ENCODE measurements at regions not wholly inside any gene's neighbourhood (a gene's known extent, or its start where the extent isn't known, plus 50 kb on each side); places are given as distances from the start of the nearest gene placed in this dataset.

DNA sequence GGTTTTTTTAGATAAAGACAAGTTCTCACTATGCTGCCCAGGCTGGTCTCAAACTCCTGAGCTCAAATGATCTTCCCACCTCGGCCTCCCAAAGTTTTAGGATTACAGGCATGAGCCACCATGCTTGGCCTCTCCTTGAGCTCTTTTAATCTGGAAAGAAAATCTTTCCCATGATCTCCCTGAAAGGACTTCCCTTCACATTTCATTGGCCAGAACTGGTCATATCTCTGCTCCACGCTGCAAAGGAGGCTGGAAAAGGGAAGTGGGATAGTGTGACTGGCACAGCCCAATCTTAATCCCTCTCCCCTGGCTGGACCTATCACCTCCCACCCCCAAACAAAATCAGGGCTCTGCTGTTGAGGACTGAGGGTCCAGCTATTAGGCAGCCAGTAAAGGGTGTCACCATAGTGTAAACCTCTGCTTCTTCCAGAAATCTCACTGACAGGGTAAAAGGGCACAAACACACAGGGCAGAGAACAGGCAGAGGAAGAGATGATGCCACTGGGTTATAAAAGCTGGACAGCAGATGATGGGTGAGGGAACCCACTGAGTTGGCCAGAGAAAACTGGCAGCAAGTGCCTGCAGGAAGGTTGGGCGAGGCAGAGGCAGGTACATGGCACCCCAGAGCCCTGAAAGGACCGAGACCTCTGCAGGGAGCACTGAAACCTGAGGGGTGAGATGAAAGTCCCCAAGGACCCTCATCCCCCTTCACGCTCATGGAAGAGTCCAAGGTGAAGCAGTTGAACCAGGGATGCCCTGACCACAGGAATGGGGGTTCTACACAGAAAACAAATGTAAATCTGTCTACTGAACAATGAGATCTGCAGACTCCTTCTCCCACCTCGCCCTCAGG lies 83.1 kb upstream of the PTPN1 start:
- DNase-seq (ENCODE audit: low read depth): no peak

- DNase-seq (ENCODE audit: low read depth): no peak
Observed at GRCh38 chr20:50427719-50428083, 82.5 kb upstream of the PTPN1 start.

GRCh38 chr20:50428097-50428828 lies 81.9 kb upstream of the PTPN1 start:
- DNase-seq (ENCODE audit: low read depth): no peak

- no peak for DNase-seq (ENCODE audit: low read depth)
Observed at GRCh38 chr20:50429412-50429811, 80.8 kb upstream of the PTPN1 start.

DNA sequence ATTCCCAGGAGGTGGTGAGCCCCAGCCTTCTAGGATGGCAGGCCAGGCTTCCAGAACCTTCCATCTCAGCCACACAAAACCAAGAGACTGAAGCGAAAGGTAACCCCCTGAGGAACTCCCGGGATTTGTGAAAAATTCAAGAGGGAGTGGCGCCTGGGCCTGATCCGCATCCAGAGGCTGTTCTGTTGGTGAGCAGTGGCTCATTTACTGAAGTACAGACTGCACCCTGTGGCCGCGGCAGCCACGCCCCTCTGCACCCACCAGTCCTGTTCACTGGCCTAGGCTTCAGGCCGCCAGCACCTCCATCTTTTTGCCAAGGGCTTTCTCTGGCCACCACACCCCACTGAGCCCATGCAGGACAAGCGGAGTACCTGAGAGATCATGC lies 79.1 kb upstream of the PTPN1 start:
- DNase-seq (ENCODE audit: low read depth): no peak

GRCh38 chr20:50433001-50433761 lies 77.0 kb upstream of the PTPN1 start:
- no peak for DNase-seq (ENCODE audit: low read depth)

DNA sequence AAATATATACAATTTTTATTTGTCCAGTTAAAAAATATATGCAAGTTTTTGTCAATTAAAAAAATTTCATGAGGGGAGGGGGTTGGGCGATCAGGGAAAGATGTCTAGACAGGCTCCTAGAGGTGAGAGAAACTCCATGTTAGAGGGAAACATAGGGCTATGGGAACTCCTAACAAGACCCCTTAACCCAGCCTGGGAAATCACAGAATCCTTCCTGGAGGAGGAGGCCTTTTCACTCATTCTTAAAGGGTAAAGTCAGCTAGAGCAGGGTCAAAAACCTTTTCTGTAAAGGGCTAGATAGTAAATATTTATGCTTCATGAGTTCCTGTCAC lies 75.9 kb upstream of the PTPN1 start:
- no peak for DNase-seq (ENCODE audit: low read depth)

GRCh38 chr20:50434653-50435396 lies 75.4 kb upstream of the PTPN1 start:
- no peak for DNase-seq (ENCODE audit: low read depth)

DNA sequence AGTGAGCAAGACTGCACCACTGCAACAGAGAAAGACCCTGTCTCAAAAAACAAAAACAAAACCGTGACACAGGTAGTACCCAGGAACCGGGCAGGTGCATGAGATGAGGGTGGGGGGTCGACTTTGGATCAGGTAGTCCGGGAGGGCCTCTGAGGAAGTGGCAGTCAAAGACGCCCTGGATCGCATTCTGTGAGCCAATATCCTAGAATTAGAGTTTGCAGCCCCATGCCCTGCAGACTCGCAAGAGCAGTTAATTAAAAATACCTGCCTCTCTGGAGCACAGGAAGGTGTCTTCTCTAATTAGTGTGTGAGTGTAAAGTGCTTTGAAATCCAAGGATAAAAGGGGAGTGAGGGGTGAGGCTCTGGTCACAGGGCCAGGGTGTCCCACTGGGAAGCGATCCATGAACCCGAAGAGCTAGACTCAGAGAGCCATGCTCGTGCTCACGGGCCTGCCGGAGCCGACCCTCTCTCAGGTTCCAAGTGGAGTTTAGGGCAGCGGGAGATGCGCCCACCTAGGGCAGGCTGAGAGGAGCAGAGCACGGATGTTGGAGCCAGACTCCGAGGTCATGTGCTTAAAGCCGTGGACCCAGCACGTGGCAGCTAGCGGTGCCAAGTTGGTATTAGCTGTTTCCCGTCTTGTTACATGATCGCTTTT lies 74.7 kb upstream of the PTPN1 start:
- no peak for DNase-seq (ENCODE audit: low read depth)

GRCh38 chr20:50436052-50436656 lies 74.0 kb upstream of the PTPN1 start:
- DNase-seq (ENCODE audit: low read depth): no peak

GRCh38 chr20:50436696-50437095 lies 73.5 kb upstream of the PTPN1 start:
- no peak for DNase-seq (ENCODE audit: low read depth)

DNA sequence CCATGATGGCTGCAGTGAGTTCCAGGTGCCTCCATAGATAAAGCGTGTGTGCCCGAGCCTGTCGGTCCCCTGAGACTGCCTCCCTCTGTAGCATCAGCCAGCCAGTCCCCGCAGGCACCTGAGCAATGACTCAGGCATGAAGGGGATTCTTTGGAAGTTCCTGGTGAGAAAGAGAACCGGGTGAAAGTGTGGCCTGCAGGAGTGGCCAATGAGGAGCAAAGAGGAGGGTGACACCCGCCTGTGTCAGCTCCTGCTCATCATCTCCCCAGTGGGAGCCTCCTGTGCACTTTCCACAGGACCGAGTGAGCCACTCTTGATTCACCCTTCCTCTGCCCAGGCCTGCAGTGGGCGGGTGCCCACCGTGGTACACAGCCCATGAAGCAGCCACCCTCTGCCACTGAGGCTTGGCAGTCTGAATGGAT lies 71.2 kb upstream of the PTPN1 start:
- DNase-seq (ENCODE audit: low read depth): no peak

DNA sequence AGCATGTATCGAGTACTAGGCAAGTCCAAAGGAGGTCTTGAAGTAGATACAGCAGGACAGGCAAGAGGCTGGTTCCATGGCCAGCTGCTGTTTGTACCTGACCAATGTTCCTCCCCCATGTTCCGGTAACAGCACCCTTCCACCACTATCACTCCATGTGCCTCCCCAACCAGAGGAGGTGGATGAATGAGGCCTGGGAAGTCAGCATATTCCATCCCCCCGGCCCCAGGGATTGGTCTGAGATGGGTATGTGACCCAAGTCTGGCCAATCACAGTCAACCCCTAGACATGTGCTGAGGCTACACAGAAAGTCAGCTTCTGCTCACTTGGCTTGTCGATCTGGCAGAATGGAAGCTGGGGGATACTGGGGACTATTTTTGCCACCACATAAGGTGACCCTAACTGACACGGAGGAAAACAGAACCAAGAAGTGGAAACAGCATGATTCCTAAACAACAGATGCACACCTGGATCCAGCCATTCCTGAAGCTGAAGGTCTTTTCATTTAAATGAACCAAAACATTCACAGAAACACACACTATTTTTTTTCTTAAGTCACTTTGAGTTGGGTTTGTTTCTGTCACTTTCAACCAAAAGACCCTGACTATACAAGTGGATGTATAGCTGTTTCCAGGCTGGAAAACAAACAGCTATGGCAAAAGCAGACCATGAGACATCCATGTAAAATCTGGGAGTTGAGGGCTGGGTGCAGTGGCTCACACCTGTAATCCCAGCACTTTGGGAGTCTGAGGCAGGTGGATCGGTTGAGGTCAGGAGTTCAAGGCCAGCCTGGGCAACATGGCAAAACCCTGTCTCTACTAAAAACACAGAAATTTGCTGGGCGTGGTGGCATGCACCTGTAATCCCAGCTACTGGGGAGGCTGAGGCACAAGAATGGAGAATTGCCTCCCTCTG lies 70.4 kb upstream of the PTPN1 start:
- no peak for DNase-seq (ENCODE audit: low read depth)

- no peak for DNase-seq (ENCODE audit: low read depth)
Observed at GRCh38 chr20:50442512-50442911, 67.7 kb upstream of the PTPN1 start.

DNA sequence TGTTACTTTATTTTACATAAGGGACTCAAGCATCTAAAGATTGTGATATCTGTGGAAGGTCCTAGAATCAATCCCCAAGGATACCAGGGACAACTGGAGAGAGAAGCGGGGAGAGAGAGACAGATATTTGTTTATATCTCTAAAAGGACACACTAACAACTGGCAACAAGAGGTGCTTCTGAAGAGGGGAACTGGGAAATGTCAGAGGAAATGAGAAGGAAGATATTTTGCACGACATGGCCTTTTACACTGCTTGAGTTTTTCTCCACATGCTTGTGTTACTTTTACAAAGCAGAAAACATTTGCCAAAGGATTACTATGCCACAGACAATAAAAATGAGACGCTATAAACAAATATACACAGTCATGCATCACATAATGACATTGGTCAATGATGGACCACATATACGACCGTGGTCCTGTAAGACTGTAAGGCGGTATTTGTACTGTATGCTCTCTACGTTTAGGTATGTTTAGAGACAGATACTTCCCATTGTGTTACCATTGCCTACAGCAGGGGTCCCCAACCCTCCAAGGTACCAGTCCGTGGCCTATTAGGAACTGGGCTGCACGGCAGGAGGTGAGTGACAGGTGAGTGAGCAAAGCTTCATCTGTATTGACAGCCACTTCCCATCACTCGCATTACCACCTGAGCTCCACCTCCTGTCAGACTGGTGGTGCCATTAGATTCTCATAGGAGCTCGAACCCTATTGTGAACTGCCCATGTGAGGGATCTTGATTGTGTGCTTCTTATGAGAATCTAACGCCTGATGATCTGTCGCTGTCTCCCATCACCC lies 64.6 kb upstream of the PTPN1 start:
- DNase-seq (ENCODE audit: low read depth): no peak

GRCh38 chr20:50446351-50447101 lies 63.7 kb upstream of the PTPN1 start:
- DNase-seq (ENCODE audit: low read depth): no peak

DNA sequence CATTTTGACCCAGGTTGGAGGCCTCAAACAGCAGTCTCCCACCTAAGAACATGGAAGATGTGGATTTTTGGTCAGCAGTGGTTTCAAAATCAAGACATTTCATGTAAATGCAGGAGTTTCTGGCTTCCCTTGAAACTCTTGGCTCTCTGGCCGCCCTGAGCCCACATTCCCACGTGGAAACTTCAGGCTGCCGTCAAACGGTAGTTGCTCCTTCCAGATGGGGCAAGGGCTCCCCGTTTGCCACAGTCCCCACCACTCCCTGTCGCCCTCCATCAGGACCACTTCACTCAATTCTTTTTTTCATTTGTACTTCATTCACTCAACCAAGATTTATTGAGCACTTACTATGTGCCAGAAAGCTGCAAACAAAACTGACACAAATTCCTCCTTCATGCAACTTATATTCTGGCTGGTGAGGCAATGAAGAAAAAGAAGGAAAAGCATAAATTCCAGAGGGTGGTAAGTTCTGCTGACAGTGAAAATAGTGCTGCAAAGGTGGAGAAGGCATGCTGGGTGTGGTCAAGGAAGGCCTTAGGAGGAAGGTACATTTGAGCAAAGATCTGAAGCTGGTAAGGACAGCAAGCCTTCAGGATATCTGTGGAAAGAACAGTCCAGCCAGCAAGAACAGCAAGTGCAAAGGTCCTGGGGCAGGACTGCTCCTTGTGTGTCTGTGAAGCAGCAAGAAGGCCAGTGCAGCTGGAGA lies 62.9 kb upstream of the PTPN1 start:
- DNase-seq (ENCODE audit: low read depth): no peak

DNA sequence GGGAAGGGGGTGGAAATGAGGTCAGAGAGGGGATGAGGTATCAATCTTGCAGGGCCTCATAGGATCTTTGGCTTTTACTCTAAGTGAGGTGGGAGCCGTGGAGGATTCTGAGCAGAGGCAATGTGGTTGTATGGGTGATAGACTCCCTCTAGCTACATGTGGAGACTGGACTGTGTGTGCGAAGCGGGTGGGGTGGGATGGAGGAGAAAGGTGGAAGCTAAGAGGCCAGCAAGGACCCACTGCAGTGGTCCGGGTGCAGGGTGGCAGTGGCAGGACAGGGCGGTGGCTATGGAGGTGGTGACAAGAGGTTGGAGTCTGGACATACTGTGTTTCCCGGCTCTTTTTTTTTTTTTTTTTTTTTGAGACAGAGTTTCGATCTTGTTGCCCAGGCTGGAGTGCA lies 62.4 kb upstream of the PTPN1 start:
- DNase-seq (ENCODE audit: low read depth): no peak

Measured in activated gamma-delta T cell treated with anti-CD3 and anti-CD28 coated beads, Interleukin-2, amount 50 U/mL, for 16 hours (primary cell).